Neural crest cell (in vitro differentiated cells): ENCODE measurements at regions not wholly inside any gene's neighbourhood (a gene's known extent, or its start where the extent isn't known, plus 50 kb on each side); places are given as distances from the start of the nearest gene placed in this dataset.

Experiments
- DNase-seq: peaks from one replicate; pipeline ENCODE4 v3.0.0; 2021; ENCODE audit warnings: low read depth, mixed read lengths, low spot score
- H3K27ac Mint-ChIP-seq: one replicate; pipeline ENCODE4 v1.8.0; 2021; ENCODE audit warnings: mild to moderate bottlenecking, mixed read lengths; ENCODE audit not compliant: unreplicated experiment
- H3K27me3 Mint-ChIP-seq: 2 replicates; pipeline ENCODE4 v1.8.0; 2021; ENCODE audit warnings: low read depth, mild to moderate bottlenecking, mixed read lengths
- H3K36me3 Mint-ChIP-seq: 2 replicates; pipeline ENCODE4 v1.8.0; 2021; ENCODE audit warnings: low read depth, mild to moderate bottlenecking, mixed read lengths
- H3K4me1 Mint-ChIP-seq: 2 replicates; pipeline ENCODE4 v1.8.0; 2021; ENCODE audit warnings: mixed read lengths
- H3K4me3 Mint-ChIP-seq: one replicate; pipeline ENCODE4 v1.8.0; 2021; ENCODE audit warnings: mild to moderate bottlenecking, mixed read lengths
- H3K9me3 Mint-ChIP-seq: 2 replicates; pipeline ENCODE4 v1.8.0; 2021; ENCODE audit warnings: mixed read lengths
- CTCF ChIP-seq: fragments of 200-600 bp; sonication (generic); conservative IDR thresholded peaks from 2 replicates; pipeline ENCODE4 v1.5.0; 2021; ENCODE audit warnings: antibody characterized with exemption, mild to moderate bottlenecking

DNA sequence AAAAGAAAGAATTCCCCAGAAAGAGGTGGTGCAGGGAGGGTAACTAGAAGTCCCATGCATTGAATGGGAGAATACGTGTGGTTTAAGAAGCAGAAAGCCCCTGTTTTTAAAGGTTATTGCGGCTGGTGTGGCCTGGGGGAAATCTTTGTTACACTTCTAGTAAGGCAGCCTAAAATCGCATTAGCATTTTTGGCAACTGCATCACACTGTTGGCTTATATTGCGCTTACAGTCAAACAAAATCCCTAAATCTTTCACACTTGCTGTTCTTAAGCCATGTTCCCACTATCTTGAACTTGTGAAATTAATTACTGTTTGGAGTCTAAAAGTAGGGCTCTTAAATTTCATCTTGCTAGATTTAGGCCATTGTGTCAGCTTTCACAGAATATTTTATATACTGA is 66.0 kb upstream of the GOLIM4 start:
- DNase-seq = no peak
- H3K4me3 Mint-ChIP-seq = no peak overlapping the region
- H3K4me1 Mint-ChIP-seq = peaks cover 6% of the 10 kb centered on the region
- no peak overlapping the region for H3K27ac Mint-ChIP-seq
- no peaks in the 10 kb centered on the region for H3K9me3 Mint-ChIP-seq
- no peaks in the 10 kb centered on the region for H3K36me3 Mint-ChIP-seq
- no peak for TF ChIP-seq CTCF
- H3K27me3 Mint-ChIP-seq = no peaks in the 10 kb centered on the region

DNA sequence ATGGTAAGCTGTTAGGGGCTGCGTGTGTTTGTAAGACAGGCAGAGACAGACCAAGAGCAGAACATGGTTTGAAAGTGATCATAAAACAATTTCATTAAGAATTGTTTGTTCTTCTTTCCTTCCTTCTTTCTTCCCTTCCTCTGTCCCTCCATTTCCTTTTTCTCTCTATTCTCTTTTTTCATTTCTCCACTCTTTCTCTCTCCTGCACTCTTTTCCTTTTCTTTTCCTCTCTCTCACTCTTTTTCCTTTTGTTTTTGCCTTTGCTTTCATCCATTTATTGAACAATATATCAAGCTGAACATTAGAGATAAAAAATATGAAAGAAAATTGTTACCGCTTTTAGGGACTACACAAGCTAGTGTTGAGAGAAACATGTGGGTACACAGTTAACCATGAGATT is 62.2 kb upstream of the GOLIM4 start:
- Mint-ChIP-seq H3K4me1 (no peaks in the 10 kb centered on the region), H3K27ac (no peak overlapping the region), H3K27me3 (no peaks in the 10 kb centered on the region), H3K4me3 (no peak overlapping the region), H3K9me3 (peaks cover 9% of the 10 kb centered on the region), H3K36me3 (peaks cover 6% of the 10 kb centered on the region)
- no peak for DNase-seq
- TF ChIP-seq CTCF = no peak

GRCh38 chr3:168157099-168157700 is 61.5 kb upstream of the GOLIM4 start:
- no peak overlapping the region for H3K27ac Mint-ChIP-seq
- DNase-seq = no peak
- peaks cover 7% of the 10 kb centered on the region for H3K36me3 Mint-ChIP-seq
- H3K27me3 Mint-ChIP-seq = no peaks in the 10 kb centered on the region
- H3K9me3 Mint-ChIP-seq = peaks cover 11% of the 10 kb centered on the region
- H3K4me1 Mint-ChIP-seq = no peaks in the 10 kb centered on the region
- H3K4me3 Mint-ChIP-seq = no peak overlapping the region
- TF ChIP-seq CTCF = no peak

DNA sequence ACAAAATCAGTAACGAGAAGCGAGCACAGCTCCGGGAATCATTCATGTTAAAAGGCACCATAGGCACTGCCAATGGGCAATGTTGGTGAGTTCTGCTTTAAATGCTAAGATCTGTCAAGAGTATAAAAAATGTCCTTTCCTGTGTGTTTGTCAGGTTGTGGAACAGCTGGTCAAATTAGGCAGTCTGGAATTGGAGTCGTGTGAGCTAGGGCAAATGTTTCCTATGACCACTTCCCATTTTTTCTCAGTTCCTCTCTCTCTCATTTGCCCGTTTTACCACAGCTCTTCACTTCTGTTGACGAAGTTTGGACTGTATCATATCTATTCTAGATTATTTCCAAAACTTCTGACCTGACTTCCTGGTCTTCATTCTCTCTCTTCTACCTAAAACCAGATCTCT is 60.8 kb upstream of the GOLIM4 start:
- Mint-ChIP-seq H3K4me3 (no peak overlapping the region), H3K27me3 (no peaks in the 10 kb centered on the region), H3K36me3 (peaks cover 12% of the 10 kb centered on the region), H3K27ac (no peak overlapping the region), H3K4me1 (no peaks in the 10 kb centered on the region), H3K9me3 (peaks cover 18% of the 10 kb centered on the region)
- no peak for DNase-seq
- TF ChIP-seq CTCF = no peak

DNA sequence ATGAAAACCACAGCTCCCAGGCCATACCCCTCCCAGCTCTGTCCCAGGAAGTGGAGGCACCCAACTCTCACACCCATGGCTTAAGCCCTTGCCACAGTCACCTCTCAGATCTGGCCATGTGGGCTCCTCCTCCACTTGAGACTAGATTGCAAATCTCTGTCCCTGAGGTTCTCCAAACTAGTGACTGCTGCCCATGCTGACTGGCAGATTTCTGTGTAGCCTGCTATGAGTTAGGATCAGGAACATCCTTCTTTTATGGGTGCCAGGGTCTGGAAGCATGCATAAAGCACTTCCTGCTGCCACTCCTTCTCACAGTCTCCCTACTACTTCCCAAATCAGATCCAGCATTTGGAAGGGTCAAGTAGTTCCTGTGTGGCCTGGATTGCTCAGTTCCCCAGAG is 59.6 kb upstream of the GOLIM4 start:
- peaks cover 20% of the 10 kb centered on the region for H3K9me3 Mint-ChIP-seq
- no peak for DNase-seq
- H3K27me3 Mint-ChIP-seq = no peaks in the 10 kb centered on the region
- no peak overlapping the region for H3K27ac Mint-ChIP-seq
- H3K4me3 Mint-ChIP-seq = no peak overlapping the region
- H3K4me1 Mint-ChIP-seq = no peaks in the 10 kb centered on the region
- H3K36me3 Mint-ChIP-seq = peaks cover 12% of the 10 kb centered on the region
- TF ChIP-seq CTCF = no peak
